ENCODE measurements at regions not wholly inside any gene's neighbourhood (a gene's known extent, or its start where the extent isn't known, plus 50 kb on each side); places are given as distances from the start of the nearest gene placed in this dataset.

GRCh38 chr14:54147758-54148157 lies 191.1 kb upstream of the BMP4 start:
- no peak for DNase-seq (ENCODE audit: low read depth)
- no peak for TF ChIP-seq CTCF (IDR thresholded peaks at IDR 0.05; ENCODE audit: low read length, missing control alignments)
- H3K4me3 ChIP-seq (replicated peaks; ENCODE audit: low read depth, low read length), result no peak overlapping the region

DNA sequence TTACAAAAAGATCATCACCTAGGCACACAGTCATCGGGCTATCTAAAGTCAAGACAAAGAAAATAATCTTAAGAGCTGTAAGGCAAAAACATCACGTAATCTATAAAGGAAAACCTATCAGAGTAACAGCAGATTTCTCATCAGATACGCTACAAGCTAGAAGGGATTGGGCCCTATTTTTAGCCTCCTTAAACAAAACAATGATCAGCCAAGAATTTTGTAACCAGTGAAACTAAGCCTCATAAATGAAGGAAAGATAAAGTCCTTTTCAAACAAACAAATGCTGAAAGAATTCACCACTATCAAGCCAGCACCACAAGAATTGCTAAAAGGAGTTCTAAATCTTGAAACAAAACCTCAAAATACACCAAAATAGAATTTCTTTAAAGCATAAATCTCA lies 191.6 kb upstream of the BMP4 start:
- DNase-seq (ENCODE audit: low read depth), result peak; percentile 28
- H3K4me3 ChIP-seq (replicated peaks; ENCODE audit: low read depth, low read length), result no peak overlapping the region
- TF ChIP-seq CTCF (IDR thresholded peaks at IDR 0.05; ENCODE audit: low read length, missing control alignments), result no peak

- no peak for DNase-seq (ENCODE audit: low read depth)
- no peak for TF ChIP-seq CTCF (IDR thresholded peaks at IDR 0.05; ENCODE audit: low read length, missing control alignments)
- no peak overlapping the region for H3K4me3 ChIP-seq (replicated peaks; ENCODE audit: low read depth, low read length)
Measured at GRCh38 chr14:54152351-54152750, 195.7 kb upstream of the BMP4 start.

- no peak for TF ChIP-seq CTCF (IDR thresholded peaks at IDR 0.05; ENCODE audit: low read length, missing control alignments)
- no peak for DNase-seq (ENCODE audit: low read depth)
- no peak overlapping the region for H3K4me3 ChIP-seq (replicated peaks; ENCODE audit: low read depth, low read length)
Measured at GRCh38 chr14:54166049-54166950, 209.7 kb upstream of the BMP4 start.

DNA sequence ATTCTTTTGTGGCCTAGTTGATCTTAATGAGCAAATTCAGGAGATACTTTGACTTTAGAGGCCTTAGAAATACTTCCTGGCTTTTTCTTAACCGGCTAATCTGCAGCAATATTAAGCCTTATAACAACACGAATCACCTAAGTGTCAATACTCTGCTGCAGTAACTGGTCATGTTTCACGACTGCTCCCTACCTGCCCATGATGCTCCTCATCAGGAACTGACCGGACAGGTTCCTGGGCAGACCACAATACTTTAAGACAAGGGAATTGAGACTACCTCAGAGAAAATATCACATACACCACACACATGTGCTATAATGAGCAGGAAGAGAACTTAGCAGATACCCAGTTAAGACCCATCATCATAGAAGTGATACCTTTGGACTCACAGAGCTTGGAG lies 211.9 kb upstream of the BMP4 start:
- no peak for DNase-seq (ENCODE audit: low read depth)
- no peak overlapping the region for H3K4me3 ChIP-seq (replicated peaks; ENCODE audit: low read depth, low read length)
- no peak for TF ChIP-seq CTCF (IDR thresholded peaks at IDR 0.05; ENCODE audit: low read length, missing control alignments)

GRCh38 chr14:54169254-54169924 lies 212.8 kb upstream of the BMP4 start:
- no peak for TF ChIP-seq CTCF (IDR thresholded peaks at IDR 0.05; ENCODE audit: low read length, missing control alignments)
- H3K4me3 ChIP-seq (replicated peaks; ENCODE audit: low read depth, low read length), result no peak overlapping the region
- DNase-seq (ENCODE audit: low read depth), result peak; percentile 23
